BJ (cell line): ENCODE measurements at regions not wholly inside any gene's neighbourhood (a gene's known extent, or its start where the extent isn't known, plus 50 kb on each side); places are given as distances from the start of the nearest gene placed in this dataset.

ENCODE experiments used
- CTCF ChIA-PET: fragments of 350-600 bp; formaldehyde crosslinking; extraction: SDS; loops from one replicate; lab custom pipeline; 2021; ENCODE audit warnings: antibody characterized with exemption, inconsistent platforms; lab: Yijun Ruan, JAX
- POLR2A ChIA-PET: fragments of 300-600 bp; sonication (Branson Sonifier 250); formaldehyde crosslinking; extraction: SDS; loops from one replicate; lab custom pipeline; 2021; ENCODE audit warnings: antibody characterized with exemption; lab: Charles Lee
- DNase-seq: peaks from one replicate; pipeline ENCODE4 v3.0.0-alpha.2; 2011; ENCODE audit warnings: low read depth
- H3K27me3 ChIP-seq: 2 replicates; pipeline ENCODE4 v1.6.0; 2011; ENCODE audit warnings: low read length; ENCODE audit not compliant: control insufficient read depth, insufficient read depth
- H3K36me3 ChIP-seq: 2 replicates; pipeline ENCODE4 v1.5.1; 2011; ENCODE audit warnings: low read length; ENCODE audit not compliant: control insufficient read depth, insufficient read depth
- H3K4me3 ChIP-seq: 2 replicates; pipeline ENCODE4 v1.5.1; 2011; ENCODE audit warnings: low read depth, mild to moderate bottlenecking, control low read depth, low read length
- TF ChIP-seq, protein P1 (sequence below): IDR thresholded peaks from 2 replicates; pipeline ENCODE4 v1.5.1; 2011; ENCODE audit warnings: low read depth, mild to moderate bottlenecking, control low read depth, inconsistent platforms, low read length, moderate library complexity; ENCODE audit not compliant: insufficient read depth

DNA sequence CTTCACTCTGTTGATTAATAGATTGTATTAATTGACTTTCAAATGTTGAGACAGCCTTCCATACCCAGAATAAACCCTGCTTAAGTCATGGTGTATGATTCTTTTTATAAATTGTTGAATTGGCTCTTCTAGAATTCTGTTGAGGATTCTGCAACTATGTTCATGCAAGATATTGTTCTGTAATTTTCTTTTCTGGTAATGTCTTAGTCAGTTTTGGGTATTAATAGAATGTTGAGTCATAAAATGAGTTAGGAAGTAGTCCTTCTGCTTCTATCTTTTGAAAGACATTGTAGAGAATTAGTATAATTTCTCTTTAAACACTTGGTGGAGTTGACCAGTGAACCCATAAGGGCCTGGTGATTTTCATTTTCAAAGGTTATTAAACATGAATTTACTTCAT, 958.9 kb downstream of the LRFN5 start:
- Histone ChIP-seq H3K27me3 (no peaks in the 10 kb centered on the region), H3K36me3 (no peaks in the 10 kb centered on the region), H3K4me3 (no peak overlapping the region)
- POLR2A ChIA-PET, result no interaction called here
- TF ChIP-seq, protein P1, sequence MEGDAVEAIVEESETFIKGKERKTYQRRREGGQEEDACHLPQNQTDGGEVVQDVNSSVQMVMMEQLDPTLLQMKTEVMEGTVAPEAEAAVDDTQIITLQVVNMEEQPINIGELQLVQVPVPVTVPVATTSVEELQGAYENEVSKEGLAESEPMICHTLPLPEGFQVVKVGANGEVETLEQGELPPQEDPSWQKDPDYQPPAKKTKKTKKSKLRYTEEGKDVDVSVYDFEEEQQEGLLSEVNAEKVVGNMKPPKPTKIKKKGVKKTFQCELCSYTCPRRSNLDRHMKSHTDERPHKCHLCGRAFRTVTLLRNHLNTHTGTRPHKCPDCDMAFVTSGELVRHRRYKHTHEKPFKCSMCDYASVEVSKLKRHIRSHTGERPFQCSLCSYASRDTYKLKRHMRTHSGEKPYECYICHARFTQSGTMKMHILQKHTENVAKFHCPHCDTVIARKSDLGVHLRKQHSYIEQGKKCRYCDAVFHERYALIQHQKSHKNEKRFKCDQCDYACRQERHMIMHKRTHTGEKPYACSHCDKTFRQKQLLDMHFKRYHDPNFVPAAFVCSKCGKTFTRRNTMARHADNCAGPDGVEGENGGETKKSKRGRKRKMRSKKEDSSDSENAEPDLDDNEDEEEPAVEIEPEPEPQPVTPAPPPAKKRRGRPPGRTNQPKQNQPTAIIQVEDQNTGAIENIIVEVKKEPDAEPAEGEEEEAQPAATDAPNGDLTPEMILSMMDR, result no peak
- no peak for DNase-seq
- CTCF ChIA-PET, result no interaction called here

DNA sequence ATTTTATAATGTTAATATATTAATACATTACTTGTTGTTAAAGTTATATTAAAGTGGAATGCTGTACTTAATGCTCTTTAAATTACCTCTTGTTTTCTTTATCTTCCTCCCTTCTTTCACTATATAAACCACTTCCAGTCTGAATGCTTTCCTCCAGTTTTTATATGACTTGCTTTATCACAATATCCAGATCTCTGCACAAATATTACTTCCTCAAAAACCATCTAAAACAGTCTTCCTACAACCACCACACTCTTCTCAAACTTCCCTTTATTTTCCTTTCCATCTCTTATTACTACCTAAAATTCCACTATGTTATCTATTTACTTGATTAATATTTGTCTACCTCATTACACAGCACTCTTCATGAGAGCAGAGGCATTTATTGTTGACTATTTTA, 956.6 kb downstream of the LRFN5 start:
- no peak for DNase-seq
- POLR2A ChIA-PET, result no interaction called here
- TF ChIP-seq, protein P1, result no peak

DNA sequence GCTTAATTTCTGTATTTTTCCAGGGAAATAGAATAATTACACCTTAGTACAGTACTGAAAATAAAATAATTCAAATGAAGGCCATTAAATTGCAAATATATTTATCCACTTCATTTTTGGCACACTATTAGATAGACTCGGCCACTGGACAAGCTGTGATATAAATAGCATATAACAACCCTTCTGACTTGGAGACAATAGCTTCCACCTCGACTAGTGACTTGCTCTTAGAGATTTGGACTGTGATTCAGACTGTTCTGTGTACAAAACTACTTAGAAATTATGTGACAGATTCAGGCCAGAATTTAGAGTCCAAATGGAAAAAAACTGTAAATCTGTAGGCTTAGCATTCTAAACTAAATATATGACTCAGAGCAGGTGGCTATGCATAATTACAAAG, 949.9 kb downstream of the LRFN5 start:
- Histone ChIP-seq H3K27me3 (no peaks in the 10 kb centered on the region), H3K4me3 (no peak overlapping the region), H3K36me3 (no peaks in the 10 kb centered on the region)
- ChIA-PET CTCF (no interaction called here), POLR2A (no interaction called here)
- TF ChIP-seq, protein P1, result no peak
- no peak for DNase-seq

More for the DNA sequence above, 956.6 kb downstream of the LRFN5 start:
- H3K4me3 ChIP-seq, result no peak overlapping the region
- H3K36me3 ChIP-seq, result no peaks in the 10 kb centered on the region
- CTCF ChIA-PET, result no interaction called here
- H3K27me3 ChIP-seq, result no peaks in the 10 kb centered on the region

DNA sequence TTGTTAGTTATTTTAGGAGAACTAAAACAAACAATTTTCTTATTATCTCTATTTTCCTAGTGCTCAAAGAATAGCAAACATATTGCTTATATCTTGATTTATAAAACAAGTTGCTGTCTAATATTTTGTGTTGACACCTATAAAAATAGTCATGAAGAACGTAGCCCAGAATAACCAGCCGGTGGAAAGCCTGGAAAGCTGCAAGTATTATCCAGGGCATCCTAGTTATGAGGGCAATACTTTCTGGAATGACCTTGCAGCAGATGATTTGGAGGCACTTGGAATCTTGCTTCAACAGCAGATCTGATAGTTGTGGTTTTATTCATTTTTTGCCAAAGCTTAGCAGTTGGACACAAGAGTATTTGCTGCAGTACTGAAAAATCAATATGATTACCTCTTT, 948.7 kb downstream of the LRFN5 start:
- Histone ChIP-seq H3K27me3 (no peaks in the 10 kb centered on the region), H3K4me3 (no peak overlapping the region), H3K36me3 (no peaks in the 10 kb centered on the region)
- ChIA-PET POLR2A (no interaction called here), CTCF (no interaction called here)
- DNase-seq, result no peak
- TF ChIP-seq, protein P1, result no peak

DNA sequence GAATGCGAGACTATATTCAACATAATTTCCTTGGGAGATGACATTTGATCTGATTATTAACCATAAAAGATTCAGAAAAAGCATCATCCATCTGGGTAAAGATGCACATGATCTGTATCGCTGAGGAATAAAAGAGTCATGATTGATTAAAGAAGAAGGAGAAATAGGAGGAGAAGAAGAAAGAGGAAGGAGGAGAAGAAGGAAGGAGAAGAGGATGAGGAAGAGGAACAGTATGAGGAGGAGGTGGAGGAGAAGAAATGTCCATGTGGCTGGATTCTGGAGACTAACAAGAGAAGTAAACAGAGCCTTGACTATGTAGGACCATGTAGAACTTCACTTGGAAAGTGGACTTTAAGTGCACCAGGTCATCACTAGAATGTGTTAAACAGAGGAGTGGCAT, 947.4 kb downstream of the LRFN5 start:
- ChIA-PET POLR2A (no interaction called here), CTCF (no interaction called here)
- Histone ChIP-seq H3K4me3 (no peak overlapping the region), H3K27me3 (no peaks in the 10 kb centered on the region), H3K36me3 (no peaks in the 10 kb centered on the region)
- DNase-seq, result no peak
- TF ChIP-seq, protein P1, result no peak
